ENCODE measurements at regions not wholly inside any gene's neighbourhood (a gene's known extent, or its start where the extent isn't known, plus 50 kb on each side); places are given as distances from the start of the nearest gene placed in this dataset.
A peak's percentile ranks its signal among the peaks of the same experiment; 100 is the strongest.

DNA sequence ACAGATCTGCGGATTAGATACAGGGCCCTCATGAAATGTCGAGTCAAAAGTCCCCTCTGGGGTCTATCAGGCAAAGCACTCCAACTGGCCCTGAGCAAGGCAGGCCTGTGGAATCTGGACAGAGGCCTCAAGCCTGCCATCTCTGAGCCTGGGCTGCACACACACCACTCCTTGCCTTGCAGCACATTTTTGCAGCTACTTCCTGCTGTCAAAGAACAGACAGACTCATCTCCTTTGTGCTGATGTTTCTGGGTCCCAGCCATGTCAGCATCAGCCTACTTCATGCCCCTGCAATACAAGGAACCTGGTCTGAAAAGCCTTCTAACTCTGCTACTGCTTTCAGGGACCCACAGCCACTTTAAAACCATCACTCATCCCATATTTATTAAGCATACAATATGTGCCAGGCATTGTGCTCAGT, 60.6 kb upstream of the IL12A start:
- intact Hi-C loops (cut with micrococcal nuclease), result no loop called here
- Mint-ChIP-seq H3K27ac (no peak overlapping the region), H3K4me3 (no peak overlapping the region), H3K4me1 (ENCODE audit: low read depth) (no peaks in the 10 kb centered on the region), H3K27me3 (no peaks in the 10 kb centered on the region), H3K9me3 (peaks cover 2% of the 10 kb centered on the region), H3K36me3 (ENCODE audit: low read depth) (no peaks in the 10 kb centered on the region)
- DNase-seq (no peak), ATAC-seq (no peak)
- TF ChIP-seq, protein P1, sequence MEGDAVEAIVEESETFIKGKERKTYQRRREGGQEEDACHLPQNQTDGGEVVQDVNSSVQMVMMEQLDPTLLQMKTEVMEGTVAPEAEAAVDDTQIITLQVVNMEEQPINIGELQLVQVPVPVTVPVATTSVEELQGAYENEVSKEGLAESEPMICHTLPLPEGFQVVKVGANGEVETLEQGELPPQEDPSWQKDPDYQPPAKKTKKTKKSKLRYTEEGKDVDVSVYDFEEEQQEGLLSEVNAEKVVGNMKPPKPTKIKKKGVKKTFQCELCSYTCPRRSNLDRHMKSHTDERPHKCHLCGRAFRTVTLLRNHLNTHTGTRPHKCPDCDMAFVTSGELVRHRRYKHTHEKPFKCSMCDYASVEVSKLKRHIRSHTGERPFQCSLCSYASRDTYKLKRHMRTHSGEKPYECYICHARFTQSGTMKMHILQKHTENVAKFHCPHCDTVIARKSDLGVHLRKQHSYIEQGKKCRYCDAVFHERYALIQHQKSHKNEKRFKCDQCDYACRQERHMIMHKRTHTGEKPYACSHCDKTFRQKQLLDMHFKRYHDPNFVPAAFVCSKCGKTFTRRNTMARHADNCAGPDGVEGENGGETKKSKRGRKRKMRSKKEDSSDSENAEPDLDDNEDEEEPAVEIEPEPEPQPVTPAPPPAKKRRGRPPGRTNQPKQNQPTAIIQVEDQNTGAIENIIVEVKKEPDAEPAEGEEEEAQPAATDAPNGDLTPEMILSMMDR (IDR thresholded peaks at IDR 0.05), result no peak
- CTCF ChIA-PET, result interaction anchor here (1.3 kb wide), 1 partner anchor 63 kb away, joined by 3 read pairs; no protein-coding TSS in a partner anchor
- POLR2A ChIA-PET, result no interaction called here

DNA sequence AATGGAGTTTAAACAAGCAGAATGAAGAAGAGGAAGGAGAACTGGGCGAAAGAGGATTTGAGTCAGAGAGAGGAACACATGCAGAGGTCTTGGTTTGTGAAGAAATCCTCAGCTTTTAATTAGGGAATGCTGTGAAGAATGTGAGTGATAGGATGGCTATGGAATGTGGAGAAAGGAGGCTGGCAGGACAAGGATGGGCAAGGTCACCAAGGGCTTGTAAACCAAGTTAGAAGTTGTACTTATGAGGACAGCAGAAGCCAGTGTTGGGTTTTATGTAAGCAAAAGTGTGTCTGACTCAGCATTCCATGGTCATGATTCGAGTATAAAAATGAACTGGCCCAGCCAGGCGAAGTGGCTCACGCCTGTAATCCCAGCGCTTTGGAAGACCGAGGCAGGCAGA, 60.0 kb upstream of the IL12A start:
- H3K27ac Mint-ChIP-seq, result no peak overlapping the region
- no peak overlapping the region for H3K4me3 Mint-ChIP-seq
- DNase-seq (no peak), ATAC-seq (no peak)
- peaks cover 7% of the 10 kb centered on the region for H3K9me3 Mint-ChIP-seq
- H3K36me3 Mint-ChIP-seq (ENCODE audit: low read depth), result no peaks in the 10 kb centered on the region
- POLR2A ChIA-PET, result no interaction called here
- CTCF ChIA-PET, result interaction anchor here (1.2 to 1.3 kb wide), 2 partner anchors 63 to 77 kb away, joined by 3 to 4 read pairs; no protein-coding TSS in a partner anchor
- no peaks in the 10 kb centered on the region for H3K4me1 Mint-ChIP-seq (ENCODE audit: low read depth)
- H3K27me3 Mint-ChIP-seq, result no peaks in the 10 kb centered on the region
- TF ChIP-seq, protein P1 (IDR thresholded peaks at IDR 0.05), result no peak
- intact Hi-C loops (cut with micrococcal nuclease), result no loop called here

DNA sequence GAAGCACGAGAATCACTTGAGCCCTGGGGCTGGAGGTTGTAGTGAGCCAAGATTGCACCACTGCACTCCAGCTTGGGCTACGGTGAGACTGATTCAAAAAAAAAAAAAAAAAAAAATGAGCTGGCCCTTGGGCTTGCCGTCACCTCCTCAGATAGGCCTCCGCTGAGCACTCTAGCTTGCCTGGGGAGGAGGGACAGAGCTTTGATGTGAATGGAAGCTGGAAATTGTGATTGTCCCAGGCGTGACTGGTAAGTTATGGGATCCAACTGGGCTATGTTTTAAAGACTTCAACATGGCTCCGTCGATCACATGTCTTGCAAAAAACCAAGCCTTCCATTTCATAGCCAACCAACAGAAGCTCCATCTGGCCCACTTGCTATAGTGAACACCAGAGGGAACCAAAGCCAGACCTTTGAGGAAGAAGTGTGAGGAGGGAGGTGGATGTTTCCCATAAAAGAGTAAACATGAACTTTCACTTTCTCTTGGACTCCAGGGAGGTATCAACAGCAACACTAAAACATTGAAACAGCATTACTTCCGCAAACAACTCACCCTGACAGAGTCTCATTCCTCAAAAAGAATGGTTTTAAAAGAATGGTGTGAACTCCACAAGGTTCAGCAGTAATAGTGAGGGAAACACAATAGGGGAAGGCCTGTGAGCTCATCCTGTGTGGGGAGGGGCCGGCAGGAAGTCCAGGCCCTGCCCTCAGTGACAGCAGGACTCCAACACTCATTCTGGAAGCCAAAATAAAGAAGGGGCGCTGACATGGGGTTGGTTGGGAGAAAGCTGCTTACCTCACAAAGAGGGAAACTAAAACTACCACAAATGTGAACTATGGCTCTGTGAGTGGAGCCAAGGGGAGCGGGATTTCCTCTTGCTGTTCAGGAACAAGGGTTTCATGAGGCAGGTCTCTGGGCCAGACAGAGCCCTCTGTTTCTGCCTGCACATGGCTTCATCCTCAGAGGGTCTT, 59.2 kb upstream of the IL12A start:
- ATAC-seq (peak; percentile 53), DNase-seq (no peak)
- TF ChIP-seq, protein P1 (IDR thresholded peaks at IDR 0.05), result no peak
- Mint-ChIP-seq H3K27ac (no peak overlapping the region), H3K4me1 (ENCODE audit: low read depth) (no peaks in the 10 kb centered on the region), H3K36me3 (ENCODE audit: low read depth) (peaks cover 1% of the 10 kb centered on the region), H3K4me3 (no peak overlapping the region), H3K9me3 (peaks cover 12% of the 10 kb centered on the region), H3K27me3 (no peaks in the 10 kb centered on the region)
- CTCF ChIA-PET, result interaction anchor here (1.0 to 1.3 kb wide), 3 partner anchors 58 to 76 kb away, joined by 3 to 4 read pairs (median 3); no protein-coding TSS in a partner anchor
- POLR2A ChIA-PET, result no interaction called here
- intact Hi-C loops (cut with micrococcal nuclease), result no loop called here

DNA sequence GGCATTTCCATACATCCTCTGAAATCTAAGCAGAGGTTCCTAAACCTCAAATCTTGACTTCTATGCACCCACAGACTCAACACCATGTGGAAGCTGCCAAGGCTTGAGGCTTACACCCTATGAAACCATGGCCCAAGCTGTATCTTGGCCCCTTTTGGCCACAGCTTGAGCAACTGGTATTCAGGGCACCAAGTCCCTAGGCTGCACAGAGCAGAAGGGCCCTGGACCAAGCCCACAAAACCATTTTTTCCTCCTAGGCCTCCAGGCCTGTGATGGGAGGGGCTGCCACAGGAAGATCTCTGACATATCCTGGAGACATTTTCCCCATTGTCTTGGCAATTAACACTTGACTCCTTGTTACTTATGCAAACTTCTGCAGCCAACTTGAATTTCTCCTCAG, 54.4 kb upstream of the IL12A start:
- peaks cover 2% of the 10 kb centered on the region for H3K27me3 Mint-ChIP-seq

More for the DNA sequence above, 54.4 kb upstream of the IL12A start:
- peaks cover 19% of the 10 kb centered on the region for H3K9me3 Mint-ChIP-seq
- CTCF ChIA-PET, result no interaction called here
- ATAC-seq (no peak), DNase-seq (no peak)
- TF ChIP-seq, protein P1 (IDR thresholded peaks at IDR 0.05), result no peak
- intact Hi-C loops (cut with micrococcal nuclease), result no loop called here
- H3K36me3 Mint-ChIP-seq (ENCODE audit: low read depth), result peaks cover 1% of the 10 kb centered on the region
- H3K27ac Mint-ChIP-seq, result no peak overlapping the region
- H3K4me3 Mint-ChIP-seq, result no peak overlapping the region
- no peaks in the 10 kb centered on the region for H3K4me1 Mint-ChIP-seq (ENCODE audit: low read depth)
- POLR2A ChIA-PET, result no interaction called here
